Heart right ventricle (tissue), 16 donors: ENCODE measurements at regions not wholly inside any gene's neighbourhood (a gene's known extent, or its start where the extent isn't known, plus 50 kb on each side); places are given as distances from the start of the nearest gene placed in this dataset.

Experiments used
- ATAC-seq, 8 donors: fragments of 200-7000 bp; cut with Tn5 transposase; one replicate each; pipeline ENCODE4 v1.9.1; 2020; ENCODE audit warnings: mild to moderate bottlenecking in 8 of 8, moderate library complexity in 8 of 8, moderate number of reproducible peaks in 1 of 8
- DNase-seq, 2 donors: peaks; one replicate each; pipeline ENCODE4 v3.0.0-alpha.2; 2020
- H3K27ac ChIP-seq, 10 donors: fragments of 200-600 bp; sonication (generic) in 2 of 10; one replicate each; pipeline versions ENCODE4 v1.5.0 to v1.8.0; 2020 to 2022; ENCODE audit warnings: mild to moderate bottlenecking in 3 of 10
- H3K27me3 ChIP-seq, 7 donors: fragments of 200-600 bp; one replicate each; pipeline ENCODE4 v1.8.0; 2021 to 2022; ENCODE audit warnings: mild to moderate bottlenecking in 2 of 7
- H3K36me3 ChIP-seq, 9 donors: fragments of 200-600 bp; sonication (generic) in 1 of 9; one replicate each; pipeline versions ENCODE4 v1.5.0 to v1.8.0; 2020 to 2022; ENCODE audit warnings: mild to moderate bottlenecking in 2 of 9
- H3K4me1 ChIP-seq, 9 donors: fragments of 200-600 bp; sonication (generic) in 1 of 9; one replicate each; pipeline versions ENCODE4 v1.5.0 to v1.8.0; 2020 to 2022; ENCODE audit warnings: mild to moderate bottlenecking in 4 of 9
- H3K4me3 ChIP-seq, 10 donors: fragments of 200-600 bp; sonication (generic) in 2 of 10; one replicate each; pipeline versions ENCODE4 v1.5.0 to v1.8.0; 2020 to 2022; ENCODE audit warnings: mild to moderate bottlenecking in 7 of 10, moderate library complexity in 2 of 10
- H3K9me3 ChIP-seq, 11 donors: fragments of 200-600 bp in 10 of 11; sonication (generic) in 2 of 11; one replicate each; pipeline versions ENCODE4 v1.5.0 to v1.8.0; 2013 to 2022; ENCODE audit warnings: mild to moderate bottlenecking in 2 of 11, control low read depth in 1 of 11, moderate library complexity in 1 of 11
- CTCF ChIP-seq, 9 donors: fragments of 200-600 bp; sonication (generic) in 2 of 9; IDR thresholded peaks; one replicate each; pipeline versions ENCODE4 v1.5.0 to v1.8.0; 2021 to 2022; ENCODE audit warnings: antibody characterized with exemption in 9 of 9, mild to moderate bottlenecking in 5 of 9, moderate library complexity in 1 of 9
- WGBS, 2 donors: extraction: QIAGEN DNeasy Blood & Tissue Kit; methylation state at CpG; one replicate each; pipeline ENCODE4 v1.1.7; 2013; ENCODE audit warnings: inconsistent platforms in 1 of 2; 5-methylcytosine and 5-hydroxymethylcytosine counted together
- intact Hi-C, 10 donors: fragments of 100-400 bp; cut with DNase I; formaldehyde crosslinking; loops; one replicate each; pipeline versions ENCODE4 v1.11.1 to v1.14.2; 2022
- donor health status: Arrhythmogenic right ventricular cardiomyopathy.
- donor health status: ischemic (EF 13 %, LVEDD 7.1; RV severe dilation, severe dysfunction).
- donor health status: healthy with polysubstance abuse.
- donor health status: DM: no; HTN: yes; CAD: no.
- donor health status: DM: no; HTN: no; CAD: no.
- donor health status: ischemic (EF 25% LVEDD 6.9; RV normal size, moderate dysfunction).
- donor health status: ischemic (EF 25% LVEDD 5.7; RV mildly dilated, moderate dysfunction).
- donor health status: healthy.
- donor health status: DM: yes; HTN: yes; CAD: no.
- donor health status: Ischemic cardiomyopathy.
- donor health status: ischemic (EF 35%, LVEDD 5.7; RV mildly dilated, moderate dysfunction).
- donor health status: nonischemic (EF 11% LVEDD 7.7; RV severe dilation, severe dysfunction).
- donor health status: DM: yes; HTN: yes; CAD: no.
- donor health status: PGD.
- donor health status: ischemic (EF 29% LVEDD 5.4; RV normal size, mild dysfunction).
- donor health status: nonischemic (EF 23%, LVEDD 6.1; RV moderate dilation, normal function).

DNA sequence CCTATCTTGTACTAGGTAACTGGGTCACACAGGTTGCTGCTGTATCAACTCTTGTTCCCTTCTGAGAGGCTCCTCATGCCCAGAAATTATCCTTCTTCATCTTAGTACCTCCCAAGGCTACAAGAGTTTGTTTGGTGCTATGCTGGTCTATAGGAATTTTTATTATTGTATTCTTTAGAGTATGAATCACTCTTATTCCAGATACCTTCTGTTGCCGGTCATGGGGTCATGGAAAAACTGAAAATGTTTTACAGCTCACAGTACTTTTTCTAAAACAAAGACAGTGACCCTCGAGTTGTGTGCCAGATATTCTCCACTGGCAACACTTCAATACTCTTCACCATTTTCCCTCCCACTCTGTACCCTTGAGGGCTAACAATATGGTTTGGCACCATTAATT is 1598.0 kb upstream of the TMEM132C start:
- Histone ChIP-seq H3K4me3 (no peak overlapping the region), H3K9me3 (peaks cover 0 to 20% (median 0%) of the 10 kb centered on the region in 11 donors), H3K27ac (no peak overlapping the region), H3K27me3 (no peaks in the 10 kb centered on the region), H3K4me1 (no peaks in the 10 kb centered on the region), H3K36me3 (no peaks in the 10 kb centered on the region)
- DNase-seq (no peak), ATAC-seq (no peak)
- intact Hi-C loops: no loop called here
- no peak for TF ChIP-seq CTCF (IDR thresholded peaks at IDR 0.05)
- WGBS, 2 donors: 53 to 58% methylated on average over 2 of the region's 2 CpGs

DNA sequence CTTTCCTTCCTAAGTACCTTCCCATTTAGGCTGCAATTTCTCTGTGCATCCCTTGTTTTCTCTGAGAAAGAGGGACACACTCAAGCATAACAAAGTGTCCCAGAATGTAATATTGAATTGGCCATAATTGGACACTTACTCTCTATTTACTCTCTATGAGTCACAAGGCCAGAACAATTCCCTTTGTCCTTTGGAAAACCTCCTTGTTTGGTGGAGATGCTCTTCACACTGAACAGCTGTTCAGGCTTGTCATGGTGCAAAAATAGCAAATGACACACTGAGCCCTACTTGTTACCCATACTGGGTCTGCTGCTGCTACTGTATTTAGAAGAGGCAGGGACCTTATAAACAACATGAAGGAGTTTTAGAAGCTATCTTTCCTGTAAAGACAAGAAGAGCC is 1590.5 kb upstream of the TMEM132C start:
- no peaks in the 10 kb centered on the region for H3K36me3 ChIP-seq
- DNase-seq: no peak
- intact Hi-C loops: no loop called here
- ATAC-seq: no peak
- peaks cover 0 to 16% (median 0%) of the 10 kb centered on the region in 11 donors for H3K9me3 ChIP-seq
- no peak overlapping the region for H3K27ac ChIP-seq
- H3K27me3 ChIP-seq: no peaks in the 10 kb centered on the region
- no peaks in the 10 kb centered on the region for H3K4me1 ChIP-seq
- TF ChIP-seq CTCF (IDR thresholded peaks at IDR 0.05): no peak
- no peak overlapping the region for H3K4me3 ChIP-seq

DNA sequence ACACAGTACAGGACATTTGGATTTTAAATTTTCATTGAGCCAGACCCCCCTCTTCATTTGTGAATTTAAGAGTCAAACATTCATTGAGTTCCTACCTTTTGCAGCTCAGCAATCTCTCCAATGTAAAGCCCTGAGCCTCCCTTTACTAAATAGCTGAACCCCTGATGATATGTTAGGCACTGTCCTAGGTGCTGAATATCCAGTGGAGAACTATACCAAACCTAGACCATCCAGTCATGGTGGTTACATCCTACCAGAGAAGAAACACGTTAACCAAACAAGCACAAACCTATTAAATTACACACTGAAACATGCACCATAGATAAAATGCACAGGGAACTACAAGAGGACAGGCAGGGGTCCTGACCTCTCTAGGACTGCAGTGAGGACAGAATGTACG is 1585.3 kb upstream of the TMEM132C start:
- no peak for TF ChIP-seq CTCF (IDR thresholded peaks at IDR 0.05)
- H3K36me3 ChIP-seq: no peaks in the 10 kb centered on the region
- no peak overlapping the region for H3K4me3 ChIP-seq
- H3K9me3 ChIP-seq: peaks cover 0 to 24% (median 0%) of the 10 kb centered on the region in 11 donors
- WGBS, 2 donors: 49 to 51% methylated on average over 2 of the region's 2 CpGs
- H3K27ac ChIP-seq: no peak overlapping the region
- ATAC-seq (no peak), DNase-seq (no peak)
- H3K27me3 ChIP-seq: no peaks in the 10 kb centered on the region
- no peaks in the 10 kb centered on the region for H3K4me1 ChIP-seq
- intact Hi-C loops: no loop called here

GRCh38 chr12:126684703-126685102 is 1582.3 kb upstream of the TMEM132C start:
- intact Hi-C loops: no loop called here
- peaks cover 0 to 4% (median 0%) of the 10 kb centered on the region in 7 donors for H3K27me3 ChIP-seq
- DNase-seq: no peak
- no peak overlapping the region for H3K4me3 ChIP-seq
- TF ChIP-seq CTCF (IDR thresholded peaks at IDR 0.05): no peak
- 72 to 73% methylated on average over 1 of the region's 1 CpG for WGBS, 2 donors
- H3K9me3 ChIP-seq: peaks cover 0 to 24% (median 0%) of the 10 kb centered on the region in 11 donors
- no peak overlapping the region for H3K27ac ChIP-seq
- no peaks in the 10 kb centered on the region for H3K36me3 ChIP-seq
- no peaks in the 10 kb centered on the region for H3K4me1 ChIP-seq
- ATAC-seq: no peak

DNA sequence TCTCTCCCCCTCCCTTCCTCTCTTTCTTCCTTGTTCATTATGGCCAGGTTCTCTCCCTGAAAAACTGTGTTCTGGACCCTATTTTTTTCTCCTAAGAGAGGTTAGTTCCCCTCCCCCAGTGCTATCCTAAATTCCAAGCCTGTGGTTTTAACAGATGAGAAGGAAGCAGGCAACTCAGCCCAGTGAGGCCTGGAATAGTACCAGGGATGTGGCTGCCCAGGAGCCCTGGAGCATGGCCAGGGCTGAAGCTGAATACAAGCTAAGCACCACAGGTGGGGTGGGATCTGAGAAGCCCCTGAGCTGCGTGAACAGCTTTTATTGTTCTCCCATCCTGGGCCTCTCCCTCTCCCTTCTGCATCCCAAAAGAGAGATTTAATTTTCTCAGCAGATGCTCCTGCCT is 1581.3 kb upstream of the TMEM132C start:
- no peaks in the 10 kb centered on the region for H3K4me1 ChIP-seq
- H3K27me3 ChIP-seq: peaks cover 0 to 4% (median 0%) of the 10 kb centered on the region in 7 donors
- WGBS, 2 donors: 41 to 53% methylated on average over 1 of the region's 1 CpG
- intact Hi-C loops: no loop called here
- H3K36me3 ChIP-seq: no peaks in the 10 kb centered on the region
- DNase-seq: no peak
- TF ChIP-seq CTCF (IDR thresholded peaks at IDR 0.05): no peak
- H3K4me3 ChIP-seq: no peak overlapping the region
- no peak overlapping the region for H3K27ac ChIP-seq
- H3K9me3 ChIP-seq: peaks cover 0 to 24% (median 0%) of the 10 kb centered on the region in 11 donors
- ATAC-seq: no peak
